ENCODE measurements at regions not wholly inside any gene's neighbourhood (a gene's known extent, or its start where the extent isn't known, plus 50 kb on each side); places are given as distances from the start of the nearest gene placed in this dataset.

GRCh38 chr11:115751243-115752015 lies 247.2 kb upstream of the CADM1 start:
- Histone ChIP-seq H3K27ac (ENCODE audit: low read length) (no peak overlapping the region), H3K4me1 (ENCODE audit: control insufficient read depth, insufficient read depth, low read length) (no peaks in the 10 kb centered on the region), H3K9me3 (ENCODE audit: control insufficient read depth, low read length) (no peaks in the 10 kb centered on the region), H3K27me3 (ENCODE audit: control insufficient read depth, insufficient read depth) (no peaks in the 10 kb centered on the region), H3K4me3 (ENCODE audit: low read length) (no peak overlapping the region)
- 68% methylated on average over 6 of the region's 6 CpGs for WGBS
- no peak for ATAC-seq
- intact Hi-C loops (cut with DNase I): loop anchor here in 2 of 4 donors (5.0 to 10.0 kb wide), 2 partner anchors 51 to 247 kb away; partner anchors contain the start of gene CADM1 (in 1 of the 2)
- DNase-seq: no peak

DNA sequence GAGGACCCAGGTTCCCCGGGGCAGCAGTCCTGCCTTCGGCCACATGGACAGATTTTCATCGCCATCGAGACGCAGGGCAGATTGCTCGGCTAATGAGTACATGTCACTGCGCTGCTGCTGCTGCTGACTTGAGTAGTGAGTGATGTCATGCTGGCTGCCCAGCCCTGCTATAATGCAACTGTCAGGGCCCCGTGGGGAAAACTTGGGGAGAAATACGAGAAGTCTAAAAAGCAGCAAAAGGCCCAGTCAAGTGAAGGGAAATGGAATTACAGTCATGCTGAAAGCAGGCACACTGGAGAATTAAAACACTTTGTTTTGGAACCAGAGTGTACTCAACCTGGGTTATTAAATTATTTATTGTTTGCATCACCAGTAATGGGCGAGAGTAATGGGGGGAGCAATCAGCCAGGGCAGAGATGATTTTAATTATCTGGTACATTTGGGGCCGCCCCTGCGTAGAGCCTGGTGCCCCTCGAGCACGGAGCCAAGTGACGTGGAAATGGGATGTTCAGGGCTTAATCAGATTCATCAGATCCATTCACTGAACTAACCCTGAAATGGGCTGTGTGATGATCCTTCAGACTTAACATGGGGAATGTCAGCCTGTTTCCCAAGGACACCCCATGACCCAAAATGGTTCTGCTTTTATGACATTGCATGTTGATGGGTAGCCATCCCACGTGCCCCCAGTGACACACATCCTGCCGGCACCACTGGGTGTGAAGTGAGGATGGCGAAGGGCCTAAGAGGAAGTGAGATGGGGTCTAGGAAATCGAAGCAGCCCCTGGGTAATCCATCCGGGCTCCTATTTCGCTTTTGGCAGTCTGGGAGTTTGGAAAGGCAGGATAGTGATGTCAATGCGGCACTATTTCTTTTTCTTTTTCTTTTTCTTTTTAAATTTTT lies 241.6 kb upstream of the CADM1 start:
- DNase-seq (peak; percentile 78 to 88 (median 80)), ATAC-seq (peak; percentile 81 to 89)
- Histone ChIP-seq H3K27me3 (ENCODE audit: control insufficient read depth, insufficient read depth) (no peaks in the 10 kb centered on the region), H3K4me1 (ENCODE audit: control insufficient read depth, insufficient read depth, low read length) (no peaks in the 10 kb centered on the region), H3K4me3 (ENCODE audit: low read length) (no peak overlapping the region), H3K27ac (ENCODE audit: low read length) (no peak overlapping the region), H3K9me3 (ENCODE audit: control insufficient read depth, low read length) (no peaks in the 10 kb centered on the region)
- intact Hi-C loops (cut with DNase I): no loop called here
- 63% methylated on average over 22 of the region's 22 CpGs for WGBS

DNA sequence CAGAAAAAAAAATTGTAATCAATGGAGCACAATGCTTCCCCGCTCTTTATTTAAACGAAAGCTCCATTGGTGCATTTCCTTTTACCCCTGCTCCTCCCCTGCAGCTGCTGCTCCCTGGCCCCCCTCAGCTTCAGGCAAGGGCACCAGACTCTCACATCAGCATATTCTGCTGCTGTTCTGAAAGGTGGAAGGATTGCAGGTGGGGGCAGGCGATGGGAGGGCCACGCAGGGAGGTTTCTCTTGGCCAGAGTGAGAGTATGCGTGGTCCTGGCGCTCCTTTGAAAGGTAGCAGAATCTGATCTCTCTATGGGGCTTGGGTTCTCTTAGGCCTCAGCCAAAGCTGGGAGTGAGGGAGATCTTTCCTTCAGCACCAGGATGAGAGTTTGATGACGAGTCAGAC lies 240.9 kb upstream of the CADM1 start:
- ATAC-seq (no peak), DNase-seq (no peak)
- Histone ChIP-seq H3K4me1 (ENCODE audit: control insufficient read depth, insufficient read depth, low read length) (no peaks in the 10 kb centered on the region), H3K27ac (ENCODE audit: low read length) (no peak overlapping the region), H3K9me3 (ENCODE audit: control insufficient read depth, low read length) (no peaks in the 10 kb centered on the region), H3K4me3 (ENCODE audit: low read length) (no peak overlapping the region), H3K27me3 (ENCODE audit: control insufficient read depth, insufficient read depth) (no peaks in the 10 kb centered on the region)
- 71% methylated on average over 7 of the region's 7 CpGs for WGBS
- intact Hi-C loops (cut with DNase I): no loop called here

DNA sequence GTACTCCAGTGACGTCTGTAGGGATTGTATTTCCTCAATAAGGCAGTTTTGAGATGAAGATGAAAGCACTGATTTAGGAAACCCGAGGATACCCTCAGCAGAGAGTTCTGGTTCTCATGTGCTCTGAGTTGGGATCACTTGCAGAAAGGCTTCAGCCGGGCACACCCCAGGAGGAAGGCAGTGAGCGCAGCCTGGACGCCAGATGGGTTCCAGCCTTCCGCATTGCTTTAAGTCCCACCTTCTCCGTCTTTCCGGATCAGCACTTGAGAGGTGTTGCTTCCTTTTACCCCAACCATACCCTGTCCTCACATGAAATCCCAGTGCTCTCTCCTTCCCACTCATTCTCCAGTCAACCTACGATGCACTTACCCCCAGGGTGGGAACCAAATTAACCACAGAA lies 239.5 kb upstream of the CADM1 start:
- Histone ChIP-seq H3K9me3 (ENCODE audit: control insufficient read depth, low read length) (no peaks in the 10 kb centered on the region), H3K4me1 (ENCODE audit: control insufficient read depth, insufficient read depth, low read length) (no peaks in the 10 kb centered on the region), H3K27me3 (ENCODE audit: control insufficient read depth, insufficient read depth) (no peaks in the 10 kb centered on the region), H3K4me3 (ENCODE audit: low read length) (no peak overlapping the region), H3K27ac (ENCODE audit: low read length) (no peak overlapping the region)
- DNase-seq (no peak), ATAC-seq (no peak)
- WGBS: 89% methylated on average over 9 of the region's 9 CpGs
- intact Hi-C loops (cut with DNase I): no loop called here

DNA sequence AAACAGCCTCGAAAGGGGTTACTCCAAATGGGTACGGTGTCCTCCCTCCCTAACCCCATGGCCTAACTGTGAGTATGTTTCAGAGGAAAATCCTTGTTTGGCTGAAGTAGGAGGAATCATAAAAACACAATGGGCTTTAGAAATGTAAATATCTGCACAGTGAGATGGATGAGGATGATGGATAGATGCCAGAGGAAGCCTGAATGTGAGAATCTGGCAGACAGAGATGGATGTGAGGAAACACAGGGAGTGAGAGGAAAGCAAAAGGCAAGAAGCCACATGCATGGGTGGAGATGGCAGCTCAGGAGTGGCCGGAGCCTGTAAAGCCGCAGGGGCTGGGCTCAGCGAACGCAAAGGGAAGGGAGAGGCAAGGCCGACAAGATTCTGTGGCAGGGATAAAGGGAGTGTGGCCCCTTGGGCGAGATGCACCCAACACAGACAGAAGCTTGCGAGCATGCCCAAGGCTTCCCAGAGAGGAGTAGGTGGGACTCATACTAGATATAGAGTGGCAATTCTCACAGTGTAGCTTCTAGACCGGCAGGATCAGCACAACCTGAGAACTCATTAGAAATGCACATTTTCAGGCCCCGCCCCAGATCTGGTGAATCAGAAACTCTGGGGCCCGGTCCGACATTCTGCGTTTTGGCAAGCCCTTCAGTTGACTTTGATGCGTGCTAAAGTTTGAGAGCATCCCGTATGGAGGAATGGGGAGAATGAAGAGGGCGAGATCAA lies 237.3 kb upstream of the CADM1 start:
- intact Hi-C loops (cut with DNase I): no loop called here
- no peak for ATAC-seq
- no peak overlapping the region for H3K4me3 ChIP-seq (ENCODE audit: low read length)
- no peak for DNase-seq
- H3K27ac ChIP-seq (ENCODE audit: low read length): no peak overlapping the region
- WGBS: 78% methylated on average over 17 of the region's 17 CpGs
- H3K27me3 ChIP-seq (ENCODE audit: control insufficient read depth, insufficient read depth): no peaks in the 10 kb centered on the region
- no peaks in the 10 kb centered on the region for H3K4me1 ChIP-seq (ENCODE audit: control insufficient read depth, insufficient read depth, low read length)
- H3K9me3 ChIP-seq (ENCODE audit: control insufficient read depth, low read length): no peaks in the 10 kb centered on the region

DNA sequence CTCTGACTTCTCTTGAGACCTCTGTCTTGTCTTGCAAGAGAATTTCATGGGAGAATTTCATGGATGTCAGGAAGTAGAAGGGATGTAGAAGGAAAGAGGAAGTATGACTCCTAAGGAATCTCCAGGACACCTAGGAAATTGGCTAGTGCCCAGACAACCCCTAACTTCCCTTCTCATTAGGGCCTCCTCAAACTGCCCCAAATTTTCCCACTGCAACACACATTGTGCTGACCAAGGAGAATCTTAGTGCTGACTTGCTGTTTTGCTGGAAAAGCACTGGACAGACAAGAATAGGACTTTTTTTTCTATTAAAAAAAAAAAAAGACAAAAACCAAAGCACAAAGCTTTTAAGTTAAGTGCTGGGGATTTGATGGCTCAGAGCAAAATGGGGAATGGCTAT lies 236.1 kb upstream of the CADM1 start:
- Histone ChIP-seq H3K27me3 (ENCODE audit: control insufficient read depth, insufficient read depth) (no peaks in the 10 kb centered on the region), H3K9me3 (ENCODE audit: control insufficient read depth, low read length) (no peaks in the 10 kb centered on the region), H3K4me3 (ENCODE audit: low read length) (no peak overlapping the region), H3K27ac (ENCODE audit: low read length) (no peak overlapping the region), H3K4me1 (ENCODE audit: control insufficient read depth, insufficient read depth, low read length) (no peaks in the 10 kb centered on the region)
- no peak for DNase-seq
- ATAC-seq: no peak
- intact Hi-C loops (cut with DNase I): no loop called here

DNA sequence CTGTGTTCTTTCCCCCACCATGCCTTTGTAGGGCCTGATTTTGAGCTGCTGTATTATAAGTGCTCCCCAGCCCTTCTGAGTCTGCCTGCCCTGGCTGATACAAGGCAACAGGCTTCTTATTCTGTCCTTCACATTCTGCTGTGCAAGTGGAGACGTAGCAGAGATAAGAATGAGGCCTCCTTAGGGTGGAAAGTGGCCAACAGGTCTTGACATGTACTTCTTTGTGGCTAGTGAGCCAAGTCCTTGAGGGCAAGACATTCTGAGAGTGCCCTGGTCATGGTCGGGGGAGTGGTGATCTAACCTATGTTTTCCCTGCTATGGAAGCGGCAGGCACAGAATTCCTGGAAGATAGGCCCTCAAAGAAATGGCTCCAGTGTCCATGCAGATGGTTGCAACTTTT lies 235.7 kb upstream of the CADM1 start:
- WGBS: 82% methylated on average over 3 of the region's 3 CpGs
- Histone ChIP-seq H3K9me3 (ENCODE audit: control insufficient read depth, low read length) (no peaks in the 10 kb centered on the region), H3K27me3 (ENCODE audit: control insufficient read depth, insufficient read depth) (no peaks in the 10 kb centered on the region), H3K27ac (ENCODE audit: low read length) (no peak overlapping the region), H3K4me1 (ENCODE audit: control insufficient read depth, insufficient read depth, low read length) (no peaks in the 10 kb centered on the region), H3K4me3 (ENCODE audit: low read length) (no peak overlapping the region)
- intact Hi-C loops (cut with DNase I): no loop called here
- no peak for ATAC-seq
- no peak for DNase-seq

- no peak for DNase-seq
- no peak overlapping the region for H3K4me3 ChIP-seq (ENCODE audit: low read length)
- intact Hi-C loops (cut with DNase I): no loop called here
- no peaks in the 10 kb centered on the region for H3K9me3 ChIP-seq (ENCODE audit: control insufficient read depth, low read length)
- no peak overlapping the region for H3K27ac ChIP-seq (ENCODE audit: low read length)
- 65% methylated on average over 6 of the region's 6 CpGs for WGBS
- no peaks in the 10 kb centered on the region for H3K4me1 ChIP-seq (ENCODE audit: control insufficient read depth, insufficient read depth, low read length)
- ATAC-seq: no peak
- H3K27me3 ChIP-seq (ENCODE audit: control insufficient read depth, insufficient read depth): no peaks in the 10 kb centered on the region
Measured at GRCh38 chr11:115739146-115739545, 234.9 kb upstream of the CADM1 start.

- Histone ChIP-seq H3K4me3 (ENCODE audit: low read length) (no peak overlapping the region), H3K4me1 (ENCODE audit: control insufficient read depth, insufficient read depth, low read length) (no peaks in the 10 kb centered on the region), H3K27me3 (ENCODE audit: control insufficient read depth, insufficient read depth) (no peaks in the 10 kb centered on the region), H3K27ac (ENCODE audit: low read length) (no peak overlapping the region), H3K9me3 (ENCODE audit: control insufficient read depth, low read length) (no peaks in the 10 kb centered on the region)
- intact Hi-C loops (cut with DNase I): no loop called here
- ATAC-seq (no peak), DNase-seq (no peak)
- WGBS: 85% methylated on average over 1 of the region's 1 CpG
Measured at GRCh38 chr11:115737875-115738274, 233.7 kb upstream of the CADM1 start.

DNA sequence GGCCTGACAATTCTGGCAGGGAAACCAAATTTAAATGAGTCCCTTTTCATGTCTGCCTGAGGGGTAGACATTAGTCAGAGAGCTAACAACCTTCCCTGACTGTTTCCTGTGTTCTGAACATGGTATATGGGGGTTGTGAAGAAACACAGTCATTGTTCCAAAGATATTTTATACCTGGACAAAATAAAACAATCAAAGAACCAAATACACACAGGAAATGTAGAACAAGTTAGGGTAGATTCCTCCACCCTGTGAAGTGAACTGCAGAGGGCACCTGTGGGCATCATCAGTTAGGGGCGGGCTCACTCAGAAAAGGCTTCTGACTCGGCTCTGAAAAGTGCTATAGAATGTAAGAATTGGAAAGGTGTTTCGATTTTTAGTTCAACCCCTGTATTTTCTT lies 231.9 kb upstream of the CADM1 start:
- Histone ChIP-seq H3K9me3 (ENCODE audit: control insufficient read depth, low read length) (no peaks in the 10 kb centered on the region), H3K4me1 (ENCODE audit: control insufficient read depth, insufficient read depth, low read length) (no peaks in the 10 kb centered on the region), H3K4me3 (ENCODE audit: low read length) (no peak overlapping the region), H3K27ac (ENCODE audit: low read length) (no peak overlapping the region), H3K27me3 (ENCODE audit: control insufficient read depth, insufficient read depth) (no peaks in the 10 kb centered on the region)
- DNase-seq: no peak
- intact Hi-C loops (cut with DNase I): no loop called here
- WGBS: 85% methylated on average over 3 of the region's 3 CpGs
- no peak for ATAC-seq

DNA sequence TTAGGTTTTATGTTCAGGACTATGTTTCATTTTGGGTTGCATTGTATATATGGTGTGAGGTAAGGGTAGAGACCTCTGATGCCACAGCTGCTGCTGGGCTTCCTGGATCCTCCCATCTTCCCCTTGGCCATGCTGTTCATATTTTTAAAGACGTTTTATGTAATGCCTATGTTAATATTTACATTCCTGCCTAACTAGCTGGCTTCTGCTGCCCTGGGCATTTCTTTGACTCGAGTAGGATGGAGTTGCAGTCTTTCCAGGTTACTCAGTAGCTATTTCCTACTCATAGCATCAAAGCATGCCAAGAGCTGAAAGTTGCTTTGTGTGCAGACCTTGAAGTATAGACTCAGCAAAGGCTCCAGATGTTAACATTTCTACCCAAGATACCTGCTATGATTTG lies 220.5 kb upstream of the CADM1 start:
- 63% methylated on average over 2 of the region's 2 CpGs for WGBS
- Histone ChIP-seq H3K9me3 (ENCODE audit: control insufficient read depth, low read length) (no peaks in the 10 kb centered on the region), H3K4me1 (ENCODE audit: control insufficient read depth, insufficient read depth, low read length) (no peaks in the 10 kb centered on the region), H3K27ac (ENCODE audit: low read length) (no peak overlapping the region), H3K27me3 (ENCODE audit: control insufficient read depth, insufficient read depth) (no peaks in the 10 kb centered on the region), H3K4me3 (ENCODE audit: low read length) (no peak overlapping the region)
- intact Hi-C loops (cut with DNase I): no loop called here
- ATAC-seq (no peak), DNase-seq (no peak)

Measured in right cardiac atrium (tissue), 5 donors.